HEK293 (cell line): ENCODE measurements at regions not wholly inside any gene's neighbourhood (a gene's known extent, or its start where the extent isn't known, plus 50 kb on each side); places are given as distances from the start of the nearest gene placed in this dataset.

Experiments used
- CTCF ChIA-PET: fragments of 350-600 bp; formaldehyde crosslinking; extraction: SDS; loops from one replicate; lab custom pipeline; 2021; ENCODE audit warnings: antibody characterized with exemption; lab: Yijun Ruan, JAX
- POLR2A ChIA-PET: fragments of 300-600 bp; formaldehyde crosslinking; extraction: SDS; loops from one replicate; lab custom pipeline; 2020; ENCODE audit warnings: antibody characterized with exemption, inconsistent platforms; lab: Yijun Ruan, JAX
- H3K27ac ChIP-seq: fragments of 200-500 bp; sonication (Bioruptor generic); 2 replicates; pipeline ENCODE4 v1.5.1; 2014; ENCODE audit warnings: low read depth, low read length, control low read depth, inconsistent platforms; ENCODE audit errors: extremely low read depth
- H3K36me3 ChIP-seq, 2 experiments: fragments of 200-500 bp in 1 of 2; sonication (Bioruptor generic) in 1 of 2; 1 replicate in 1 of 2; 2 replicates in 1 of 2; pipeline ENCODE4 v1.5.1; 2014 to 2017; ENCODE audit warnings: inconsistent platforms in 2 of 2, low read length in 2 of 2; ENCODE audit not compliant: control insufficient read depth in 2 of 2, insufficient read depth in 1 of 2
- H3K4me1 ChIP-seq: fragments of 200-500 bp; sonication (Bioruptor generic); 2 replicates; pipeline ENCODE4 v1.5.1; 2014; ENCODE audit warnings: mild to moderate bottlenecking, low read length, inconsistent platforms; ENCODE audit not compliant: control insufficient read depth, insufficient read depth
- H3K4me3 ChIP-seq: 2 replicates; pipeline ENCODE4 v1.5.1; 2011; ENCODE audit warnings: low read depth, mild to moderate bottlenecking, control low read depth, low read length, moderate library complexity
- H3K9me3 ChIP-seq: fragments of 200-500 bp; sonication (Bioruptor generic); 2 replicates; pipeline ENCODE4 v1.5.1; 2014; ENCODE audit warnings: low read depth, low read length, inconsistent platforms; ENCODE audit not compliant: control insufficient read depth, insufficient read depth
- MYNN ChIP-seq: fragments of 450-650 bp; formaldehyde crosslinking; IDR thresholded peaks from 2 replicates; pipeline ENCODE4 v1.5.1; 2016; ENCODE audit warnings: missing biosample characterization, missing genetic modification characterization, borderline replicate concordance
- YY2 ChIP-seq: fragments of 450-650 bp; formaldehyde crosslinking; IDR thresholded peaks from 2 replicates; pipeline ENCODE4 v1.5.1; 2016; ENCODE audit warnings: missing biosample characterization, missing genetic modification characterization
- ZNF211 ChIP-seq: fragments of 450-650 bp; formaldehyde crosslinking; IDR thresholded peaks from 2 replicates; pipeline ENCODE4 v1.5.1; 2016; ENCODE audit warnings: low read depth, missing biosample characterization, missing genetic modification characterization
- ZNF24 ChIP-seq: fragments of 450-650 bp; formaldehyde crosslinking; IDR thresholded peaks from 2 replicates; pipeline ENCODE4 v1.5.1; 2016; ENCODE audit warnings: missing biosample characterization, missing genetic modification characterization
- ZNF248 ChIP-seq: fragments of 450-650 bp; formaldehyde crosslinking; IDR thresholded peaks from 2 replicates; pipeline ENCODE4 v1.5.1; 2017; ENCODE audit warnings: missing biosample characterization, missing genetic modification characterization
- ZNF311 ChIP-seq: fragments of 450-650 bp; formaldehyde crosslinking; IDR thresholded peaks from 2 replicates; pipeline ENCODE4 v1.5.1; 2017; ENCODE audit warnings: missing biosample characterization, missing genetic modification characterization, borderline replicate concordance
- ZNF341 ChIP-seq: fragments of 450-650 bp; formaldehyde crosslinking; IDR thresholded peaks from 2 replicates; pipeline ENCODE4; 2016; ENCODE audit warnings: low read depth, missing biosample characterization, missing genetic modification characterization
- ZNF423 ChIP-seq: fragments of 450-650 bp; formaldehyde crosslinking; IDR thresholded peaks from 2 replicates; pipeline ENCODE4 v1.5.1; 2016; ENCODE audit warnings: missing biosample characterization, missing genetic modification characterization
- ZNF426 ChIP-seq: fragments of 450-650 bp; formaldehyde crosslinking; IDR thresholded peaks from 2 replicates; pipeline ENCODE4 v1.5.1; 2017; ENCODE audit warnings: missing biosample characterization, missing genetic modification characterization, mild to moderate bottlenecking, inconsistent platforms, moderate library complexity
- ZNF433 ChIP-seq: fragments of 450-650 bp; formaldehyde crosslinking; IDR thresholded peaks from 2 replicates; pipeline ENCODE4 v1.5.1; 2016; ENCODE audit warnings: missing biosample characterization, missing genetic modification characterization, low read depth
- ZNF48 ChIP-seq: fragments of 450-650 bp; formaldehyde crosslinking; IDR thresholded peaks from 2 replicates; pipeline ENCODE4 v1.5.1; 2016; ENCODE audit warnings: missing biosample characterization, missing genetic modification characterization
- ZNF677 ChIP-seq: fragments of 450-650 bp; IDR thresholded peaks from 2 replicates; pipeline ENCODE4 v1.5.0; 2018; ENCODE audit warnings: missing biosample characterization, mild to moderate bottlenecking, missing genetic modification characterization, moderate library complexity
- ZNF843 ChIP-seq: fragments of 450-650 bp; formaldehyde crosslinking; IDR thresholded peaks from 2 replicates; pipeline ENCODE4 v1.5.1; 2016; ENCODE audit warnings: missing biosample characterization, missing genetic modification characterization
- TF ChIP-seq, protein P1 (sequence below): fragments of 450-650 bp; formaldehyde crosslinking; IDR thresholded peaks from 2 replicates; pipeline ENCODE4 v1.5.0; 2017; ENCODE audit warnings: missing biosample characterization, missing genetic modification characterization, borderline replicate concordance
- TF ChIP-seq, protein P2 (sequence below): fragments of 450-650 bp; formaldehyde crosslinking; IDR thresholded peaks from 2 replicates; pipeline ENCODE4 v1.5.1; 2017; ENCODE audit warnings: missing biosample characterization, missing genetic modification characterization
- TF ChIP-seq, protein P3 (sequence below): fragments of 450-650 bp; formaldehyde crosslinking; IDR thresholded peaks from 2 replicates; pipeline ENCODE4 v1.5.1; 2016; ENCODE audit warnings: missing biosample characterization, missing genetic modification characterization, borderline replicate concordance

DNA sequence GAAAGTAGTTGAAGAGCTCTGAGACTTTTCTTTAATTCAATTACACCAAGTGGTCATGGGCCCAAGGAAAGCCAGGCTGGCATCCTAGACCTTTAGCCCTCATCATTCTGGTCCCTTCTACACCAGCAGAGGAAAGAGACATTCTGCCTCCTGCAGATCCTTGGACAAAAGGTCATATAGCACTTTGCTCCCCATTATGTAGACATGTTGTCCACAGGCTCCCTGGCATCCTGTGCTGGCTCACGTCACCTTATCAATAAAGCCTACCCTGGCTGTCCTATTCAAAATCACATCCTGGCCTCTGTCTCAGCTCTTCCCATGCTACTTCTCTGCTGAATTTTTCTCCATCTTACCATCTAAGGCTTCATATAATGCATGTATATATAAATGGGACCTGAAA, 61.6 kb upstream of the MAF start (continued):
- TF ChIP-seq, protein P1, sequence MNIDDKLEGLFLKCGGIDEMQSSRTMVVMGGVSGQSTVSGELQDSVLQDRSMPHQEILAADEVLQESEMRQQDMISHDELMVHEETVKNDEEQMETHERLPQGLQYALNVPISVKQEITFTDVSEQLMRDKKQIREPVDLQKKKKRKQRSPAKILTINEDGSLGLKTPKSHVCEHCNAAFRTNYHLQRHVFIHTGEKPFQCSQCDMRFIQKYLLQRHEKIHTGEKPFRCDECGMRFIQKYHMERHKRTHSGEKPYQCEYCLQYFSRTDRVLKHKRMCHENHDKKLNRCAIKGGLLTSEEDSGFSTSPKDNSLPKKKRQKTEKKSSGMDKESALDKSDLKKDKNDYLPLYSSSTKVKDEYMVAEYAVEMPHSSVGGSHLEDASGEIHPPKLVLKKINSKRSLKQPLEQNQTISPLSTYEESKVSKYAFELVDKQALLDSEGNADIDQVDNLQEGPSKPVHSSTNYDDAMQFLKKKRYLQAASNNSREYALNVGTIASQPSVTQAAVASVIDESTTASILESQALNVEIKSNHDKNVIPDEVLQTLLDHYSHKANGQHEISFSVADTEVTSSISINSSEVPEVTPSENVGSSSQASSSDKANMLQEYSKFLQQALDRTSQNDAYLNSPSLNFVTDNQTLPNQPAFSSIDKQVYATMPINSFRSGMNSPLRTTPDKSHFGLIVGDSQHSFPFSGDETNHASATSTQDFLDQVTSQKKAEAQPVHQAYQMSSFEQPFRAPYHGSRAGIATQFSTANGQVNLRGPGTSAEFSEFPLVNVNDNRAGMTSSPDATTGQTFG (tag by site-specific recombination) = no peak
- no peak for TF ChIP-seq ZNF843 (tag by site-specific recombination)

- Histone ChIP-seq H3K9me3 (no peaks in the 10 kb centered on the region), H3K4me1 (peaks cover 6% of the 10 kb centered on the region), H3K27ac (no peak overlapping the region)
- POLR2A ChIA-PET = no interaction called here
- TF ChIP-seq ZNF341 (tag by site-specific recombination) = no peak
- no peak for TF ChIP-seq ZNF248
- TF ChIP-seq, protein P2, sequence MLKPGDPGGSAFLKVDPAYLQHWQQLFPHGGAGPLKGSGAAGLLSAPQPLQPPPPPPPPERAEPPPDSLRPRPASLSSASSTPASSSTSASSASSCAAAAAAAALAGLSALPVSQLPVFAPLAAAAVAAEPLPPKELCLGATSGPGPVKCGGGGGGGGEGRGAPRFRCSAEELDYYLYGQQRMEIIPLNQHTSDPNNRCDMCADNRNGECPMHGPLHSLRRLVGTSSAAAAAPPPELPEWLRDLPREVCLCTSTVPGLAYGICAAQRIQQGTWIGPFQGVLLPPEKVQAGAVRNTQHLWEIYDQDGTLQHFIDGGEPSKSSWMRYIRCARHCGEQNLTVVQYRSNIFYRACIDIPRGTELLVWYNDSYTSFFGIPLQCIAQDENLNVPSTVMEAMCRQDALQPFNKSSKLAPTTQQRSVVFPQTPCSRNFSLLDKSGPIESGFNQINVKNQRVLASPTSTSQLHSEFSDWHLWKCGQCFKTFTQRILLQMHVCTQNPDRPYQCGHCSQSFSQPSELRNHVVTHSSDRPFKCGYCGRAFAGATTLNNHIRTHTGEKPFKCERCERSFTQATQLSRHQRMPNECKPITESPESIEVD = no peak
- TF ChIP-seq MYNN (tag by site-specific recombination) = no peak
- TF ChIP-seq, protein P3, sequence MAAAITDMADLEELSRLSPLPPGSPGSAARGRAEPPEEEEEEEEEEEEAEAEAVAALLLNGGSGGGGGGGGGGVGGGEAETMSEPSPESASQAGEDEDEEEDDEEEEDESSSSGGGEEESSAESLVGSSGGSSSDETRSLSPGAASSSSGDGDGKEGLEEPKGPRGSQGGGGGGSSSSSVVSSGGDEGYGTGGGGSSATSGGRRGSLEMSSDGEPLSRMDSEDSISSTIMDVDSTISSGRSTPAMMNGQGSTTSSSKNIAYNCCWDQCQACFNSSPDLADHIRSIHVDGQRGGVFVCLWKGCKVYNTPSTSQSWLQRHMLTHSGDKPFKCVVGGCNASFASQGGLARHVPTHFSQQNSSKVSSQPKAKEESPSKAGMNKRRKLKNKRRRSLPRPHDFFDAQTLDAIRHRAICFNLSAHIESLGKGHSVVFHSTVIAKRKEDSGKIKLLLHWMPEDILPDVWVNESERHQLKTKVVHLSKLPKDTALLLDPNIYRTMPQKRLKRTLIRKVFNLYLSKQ (tag by site-specific recombination) = no peak
- no peak for TF ChIP-seq ZNF677 (tag by site-specific recombination)
- TF ChIP-seq ZNF426 (tag by site-specific recombination) = no peak
- no peak for TF ChIP-seq YY2
- TF ChIP-seq ZNF24 (tag by site-specific recombination) = no peak
- no peak for TF ChIP-seq ZNF423 (tag by site-specific recombination)
- TF ChIP-seq, all 188 proteins: peak for 0
- Histone ChIP-seq H3K4me3 (no peak overlapping the region), H3K36me3 (no peaks in the 10 kb centered on the region)
- CTCF ChIA-PET = interaction anchor here (0.6 kb wide), 1 partner anchor 59 kb away, joined by 4 read pairs; no protein-coding TSS in a partner anchor
Observed at GRCh38 chr16:79661578-79661977, 61.0 kb upstream of the MAF start.

GRCh38 chr16:79659344-79659743, 58.8 kb upstream of the MAF start:
- POLR2A ChIA-PET = no interaction called here
- Histone ChIP-seq H3K4me1 (peaks cover 6% of the 10 kb centered on the region), H3K9me3 (no peaks in the 10 kb centered on the region), H3K27ac (no peak overlapping the region), H3K36me3 (no peaks in the 10 kb centered on the region), H3K4me3 (no peak overlapping the region)
- TF ChIP-seq ZNF211 (tag by site-specific recombination) (no peak), ZNF48 (tag by site-specific recombination) (no peak), YY2 (no peak), ZNF311 (tag by site-specific recombination) (no peak), ZNF433 (tag by site-specific recombination) (no peak)
- CTCF ChIA-PET = no interaction called here
